HCT116 (cell line): ENCODE measurements at regions not wholly inside any gene's neighbourhood (a gene's known extent, or its start where the extent isn't known, plus 50 kb on each side); places are given as distances from the start of the nearest gene placed in this dataset.

Experiments used
- ATAC-seq: fragments of 200-7000 bp; cut with Tn5 transposase; 2 replicates; pipeline ENCODE4 v1.9.1; 2020; ENCODE audit warnings: mild to moderate bottlenecking, moderate library complexity
- BruUV-seq: library from RNA; stranded (reverse); fragments of 400-500 nt; replicated peaks from 2 replicates; lab custom pipeline; 2021; lab: Mats Ljungman, UMichigan
- CTCF ChIA-PET: fragments of 300-600 bp; sonication (Branson Sonifier 250); formaldehyde crosslinking; loops from one replicate; lab custom pipeline; 2021; ENCODE audit warnings: antibody characterized with exemption; lab: Charles Lee
- POLR2A ChIA-PET: fragments of 300-600, 350-600 bp; sonication (Branson Sonifier 250); formaldehyde crosslinking; loops from one replicate; lab custom pipeline; 2021; ENCODE audit warnings: antibody characterized with exemption; lab: Charles Lee
- RAD21 ChIA-PET, 2 experiments: fragments of 300-600 bp; sonication (Branson Sonifier 250); formaldehyde crosslinking; loops; one replicate each; lab custom pipeline; 2023; ENCODE audit warnings: low total read pairs in 2 of 2; ENCODE audit not compliant: uncharacterized antibody in 2 of 2, unreplicated experiment in 2 of 2, low non-redundant PET in 1 of 2; lab: Charles Lee
- DNase-seq: peaks from one replicate; pipeline ENCODE4 v3.0.0-alpha.2; 2010; ENCODE audit warnings: low read depth, low spot score
- H2AFZ ChIP-seq: fragments of 200-600 bp; shearing (Covaris generic), sonication (generic); 2 replicates; pipeline ENCODE4 v1.6.1; 2017; ENCODE audit warnings: low read depth, mixed run types, mixed read lengths, antibody characterized with exemption, low read length; ENCODE audit not compliant: poor library complexity, severe bottlenecking
- H3K27ac ChIP-seq: 2 replicates; pipeline ENCODE4 v1.5.1; 2012; ENCODE audit warnings: low read depth, low read length
- H3K27me3 ChIP-seq: fragments of 200-600 bp; sonication (generic); 2 replicates; pipeline ENCODE4 v1.6.1; 2016; ENCODE audit warnings: mixed run types, low read length, mixed read lengths; ENCODE audit not compliant: insufficient read depth
- H3K36me3 ChIP-seq, 2 experiments: fragments of 200-500 bp in 1 of 2; fragments of 200-600 bp in 1 of 2; sonication (Bioruptor generic) in 1 of 2; sonication (generic) in 1 of 2; 2 replicates each; pipeline versions ENCODE4 v1.5.1 to v1.6.1; 2014 to 2016; ENCODE audit warnings: low read length in 2 of 2, inconsistent platforms in 1 of 2, mixed read lengths in 1 of 2, mixed run types in 1 of 2; ENCODE audit not compliant: insufficient read depth in 2 of 2, control insufficient read depth in 1 of 2
- H3K4me1 ChIP-seq, 2 experiments: fragments of 200-600 bp in 1 of 2; sonication (generic) in 1 of 2; 2 replicates each; pipeline versions ENCODE4 v1.5.1 to v1.6.1; 2012 to 2017; ENCODE audit warnings: low read length in 2 of 2, inconsistent platforms in 1 of 2, mild to moderate bottlenecking in 1 of 2, mixed read lengths in 1 of 2, mixed run types in 1 of 2, moderate library complexity in 1 of 2; ENCODE audit not compliant: insufficient read depth in 2 of 2, control insufficient read depth in 1 of 2
- H3K4me2 ChIP-seq: fragments of 200-600 bp; sonication (generic); 2 replicates; pipeline ENCODE4 v1.6.1; 2017; ENCODE audit warnings: mixed run types, low read length, mixed read lengths
- H3K4me3 ChIP-seq, 2 experiments: fragments of 200-600 bp in 1 of 2; sonication (generic) in 1 of 2; replicated peaks in 1 of 2; 2 replicates each; pipeline ENCODE4 v1.5.1; 2011 to 2016; ENCODE audit warnings: low read length in 2 of 2, control low read depth in 1 of 2, low read depth in 1 of 2, mild to moderate bottlenecking in 1 of 2, mixed read lengths in 1 of 2, mixed run types in 1 of 2
- H3K79me2 ChIP-seq: fragments of 200-600 bp; sonication (generic); 2 replicates; pipeline ENCODE4 v1.6.1; 2017; ENCODE audit warnings: mild to moderate bottlenecking, mixed run types, low read length, moderate library complexity, mixed read lengths; ENCODE audit not compliant: insufficient read depth
- H3K9ac ChIP-seq: fragments of 200-600 bp; sonication (generic); 2 replicates; pipeline ENCODE4 v1.6.1; 2016; ENCODE audit warnings: low read length, mixed read lengths
- H3K9me2 ChIP-seq: fragments of 200-600 bp; sonication (generic), shearing (Covaris generic); 2 replicates; pipeline ENCODE4 v1.6.1; 2017; ENCODE audit warnings: mixed run types, mild to moderate bottlenecking, moderate library complexity; ENCODE audit not compliant: insufficient read depth
- H3K9me3 ChIP-seq, 2 experiments: fragments of 200-500 bp in 1 of 2; fragments of 200-600 bp in 1 of 2; sonication (Bioruptor generic) in 1 of 2; sonication (generic) in 1 of 2; 2 replicates each; pipeline ENCODE4 v1.6.1; 2014 to 2017; ENCODE audit warnings: low read length in 2 of 2, mixed read lengths in 2 of 2, inconsistent platforms in 1 of 2, low read depth in 1 of 2, mild to moderate bottlenecking in 1 of 2, mixed run types in 1 of 2, moderate library complexity in 1 of 2; ENCODE audit not compliant: control insufficient read depth in 1 of 2, insufficient read depth in 1 of 2
- H4K20me1 ChIP-seq: fragments of 200-600 bp; sonication (generic), shearing (Covaris generic); 2 replicates; pipeline ENCODE4 v1.6.1; 2017; ENCODE audit warnings: mixed run types, mild to moderate bottlenecking, moderate library complexity; ENCODE audit not compliant: insufficient read depth
- CBX3 ChIP-seq: IDR thresholded peaks from 2 replicates; pipeline ENCODE4 v1.6.1; 2012; ENCODE audit warnings: low read depth
- CEBPB ChIP-seq: IDR thresholded peaks from 2 replicates; pipeline ENCODE4 v1.6.1; 2012; ENCODE audit warnings: low read depth
- EGR1 ChIP-seq: IDR thresholded peaks from 2 replicates; pipeline ENCODE4 v1.6.1; 2012; ENCODE audit warnings: low read depth
- ELF1 ChIP-seq: IDR thresholded peaks from 2 replicates; pipeline ENCODE4 v1.6.1; 2012; ENCODE audit warnings: low read depth, borderline replicate concordance
- EZH2 ChIP-seq: fragments of 200-600 bp; sonication (generic); IDR thresholded peaks from 2 replicates; pipeline ENCODE4 v1.6.1; 2017; ENCODE audit warnings: antibody characterized with exemption, mixed run types
- EZH2phosphoT487 ChIP-seq: fragments of 200-600 bp; IDR thresholded peaks from 2 replicates; pipeline ENCODE4 v1.6.1; 2018; ENCODE audit warnings: antibody characterized with exemption, borderline replicate concordance
- FOSL1 ChIP-seq: IDR thresholded peaks from 2 replicates; pipeline ENCODE4 v1.6.1; 2012; ENCODE audit warnings: low read depth
- JUND ChIP-seq: IDR thresholded peaks from 2 replicates; pipeline ENCODE4 v1.6.1; 2012
- POLR2A ChIP-seq: IDR thresholded peaks from 2 replicates; pipeline ENCODE4 v1.7.0; 2011; ENCODE audit warnings: borderline replicate concordance; ENCODE audit not compliant: insufficient read depth, insufficient read length; ENCODE audit errors: extremely low read depth
- RAD21 ChIP-seq: IDR thresholded peaks from 2 replicates; pipeline ENCODE4 v1.6.1; 2012; ENCODE audit warnings: low read depth, mild to moderate bottlenecking
- SIN3A ChIP-seq: IDR thresholded peaks from 2 replicates; pipeline ENCODE4 v1.6.1; 2012; ENCODE audit warnings: low read depth
- SRF ChIP-seq: IDR thresholded peaks from 2 replicates; pipeline ENCODE4 v1.6.1; 2012; ENCODE audit warnings: low read depth
- TCF7L2 ChIP-seq: IDR thresholded peaks from 2 replicates; pipeline ENCODE4 v1.7.0; 2011; ENCODE audit warnings: borderline replicate concordance, inconsistent platforms; ENCODE audit not compliant: insufficient read depth, insufficient read length; ENCODE audit errors: extremely low read depth
- YY1 ChIP-seq: IDR thresholded peaks from 2 replicates; pipeline ENCODE4 v1.6.1; 2011; ENCODE audit warnings: low read length, low read depth, moderate library complexity, mild to moderate bottlenecking; ENCODE audit not compliant: insufficient replicate concordance; ENCODE audit errors: extremely low read depth
- ZFX ChIP-seq: fragments of 450-650 bp; IDR thresholded peaks from 2 replicates; pipeline ENCODE4 v1.6.1; 2017
- ZNF274 ChIP-seq: fragments of 200-500 bp; sonication (Bioruptor generic); IDR thresholded peaks from 2 replicates; pipeline ENCODE4 v1.6.1; 2014; ENCODE audit warnings: mild to moderate bottlenecking, low read depth, low read length, inconsistent platforms
- intact Hi-C: fragments of 100-400 bp; cut with micrococcal nuclease; formaldehyde crosslinking; loops from 2 replicates; pipeline ENCODE4 v1.10.0; 2022
- TF ChIP-seq, protein P1 (sequence below): IDR thresholded peaks from 2 replicates; pipeline ENCODE4 v1.6.1; 2011; ENCODE audit warnings: mild to moderate bottlenecking, low read length, moderate library complexity; ENCODE audit not compliant: insufficient replicate concordance; ENCODE audit errors: extremely low read depth
- TF ChIP-seq, protein P2 (sequence below): IDR thresholded peaks from 2 replicates; pipeline ENCODE4 v1.6.1; 2012
- TF ChIP-seq, protein P3 (sequence below): IDR thresholded peaks from 2 replicates; pipeline ENCODE4 v1.6.1; 2012; ENCODE audit warnings: low read depth
- TF ChIP-seq, protein P4 (sequence below): IDR thresholded peaks from 2 replicates; pipeline ENCODE4 v1.6.1; 2012

DNA sequence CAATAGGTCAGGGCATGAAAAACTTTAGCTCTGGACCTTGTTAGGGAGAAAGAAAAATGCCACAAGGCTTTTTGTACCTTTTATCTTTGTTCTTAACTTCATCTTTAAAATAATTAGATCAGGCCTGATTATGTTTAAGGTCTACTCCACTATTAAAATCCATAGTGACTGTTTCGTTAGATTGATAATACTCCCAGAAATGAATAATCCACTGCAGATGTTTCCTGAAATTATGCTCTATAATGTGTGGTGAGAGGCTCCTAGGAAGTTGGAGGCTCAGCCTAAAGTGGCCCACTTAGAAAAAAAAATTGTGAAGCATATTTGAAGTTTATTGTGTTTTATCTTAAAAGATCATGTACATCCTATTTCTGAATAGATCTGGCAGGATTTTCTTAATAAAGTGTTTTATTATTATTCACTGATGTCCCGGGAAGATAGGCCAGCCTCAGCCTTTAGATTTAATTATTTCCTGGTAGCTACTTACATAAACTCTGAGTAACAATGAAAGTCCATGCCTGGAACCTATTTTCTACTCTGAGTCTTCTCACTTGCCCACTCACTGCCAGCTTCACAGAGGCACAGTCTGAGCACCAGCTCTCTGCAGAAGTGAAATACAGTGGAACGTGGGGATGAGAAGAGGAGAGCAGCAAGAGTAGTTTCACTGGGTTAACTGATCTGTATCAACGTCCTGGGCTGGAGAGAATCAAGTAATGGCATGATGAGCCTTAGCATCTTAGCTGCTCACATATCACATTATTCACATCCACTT lies 126.8 kb upstream of the TMEM170B start:
- no peak overlapping the region for H3K27ac ChIP-seq
- CTCF ChIA-PET: no interaction called here
- POLR2A ChIA-PET: no interaction called here

More for the DNA sequence above, 126.8 kb upstream of the TMEM170B start:
- RAD21 ChIA-PET: no interaction called here
- H3K4me3 ChIP-seq: no peak overlapping the region
- H3K79me2 ChIP-seq: no peaks in the 10 kb centered on the region
- intact Hi-C loops: no loop called here
- no peak overlapping the region for H2AFZ ChIP-seq
- TF ChIP-seq, protein P1, sequence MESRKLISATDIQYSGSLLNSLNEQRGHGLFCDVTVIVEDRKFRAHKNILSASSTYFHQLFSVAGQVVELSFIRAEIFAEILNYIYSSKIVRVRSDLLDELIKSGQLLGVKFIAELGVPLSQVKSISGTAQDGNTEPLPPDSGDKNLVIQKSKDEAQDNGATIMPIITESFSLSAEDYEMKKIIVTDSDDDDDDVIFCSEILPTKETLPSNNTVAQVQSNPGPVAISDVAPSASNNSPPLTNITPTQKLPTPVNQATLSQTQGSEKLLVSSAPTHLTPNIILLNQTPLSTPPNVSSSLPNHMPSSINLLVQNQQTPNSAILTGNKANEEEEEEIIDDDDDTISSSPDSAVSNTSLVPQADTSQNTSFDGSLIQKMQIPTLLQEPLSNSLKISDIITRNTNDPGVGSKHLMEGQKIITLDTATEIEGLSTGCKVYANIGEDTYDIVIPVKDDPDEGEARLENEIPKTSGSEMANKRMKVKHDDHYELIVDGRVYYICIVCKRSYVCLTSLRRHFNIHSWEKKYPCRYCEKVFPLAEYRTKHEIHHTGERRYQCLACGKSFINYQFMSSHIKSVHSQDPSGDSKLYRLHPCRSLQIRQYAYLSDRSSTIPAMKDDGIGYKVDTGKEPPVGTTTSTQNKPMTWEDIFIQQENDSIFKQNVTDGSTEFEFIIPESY: no peak
- TF ChIP-seq ZFX: no peak
- TF ChIP-seq, protein P2, sequence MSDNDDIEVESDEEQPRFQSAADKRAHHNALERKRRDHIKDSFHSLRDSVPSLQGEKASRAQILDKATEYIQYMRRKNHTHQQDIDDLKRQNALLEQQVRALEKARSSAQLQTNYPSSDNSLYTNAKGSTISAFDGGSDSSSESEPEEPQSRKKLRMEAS: no peak
- TF ChIP-seq ZNF274: no peak
- TF ChIP-seq, protein P3, sequence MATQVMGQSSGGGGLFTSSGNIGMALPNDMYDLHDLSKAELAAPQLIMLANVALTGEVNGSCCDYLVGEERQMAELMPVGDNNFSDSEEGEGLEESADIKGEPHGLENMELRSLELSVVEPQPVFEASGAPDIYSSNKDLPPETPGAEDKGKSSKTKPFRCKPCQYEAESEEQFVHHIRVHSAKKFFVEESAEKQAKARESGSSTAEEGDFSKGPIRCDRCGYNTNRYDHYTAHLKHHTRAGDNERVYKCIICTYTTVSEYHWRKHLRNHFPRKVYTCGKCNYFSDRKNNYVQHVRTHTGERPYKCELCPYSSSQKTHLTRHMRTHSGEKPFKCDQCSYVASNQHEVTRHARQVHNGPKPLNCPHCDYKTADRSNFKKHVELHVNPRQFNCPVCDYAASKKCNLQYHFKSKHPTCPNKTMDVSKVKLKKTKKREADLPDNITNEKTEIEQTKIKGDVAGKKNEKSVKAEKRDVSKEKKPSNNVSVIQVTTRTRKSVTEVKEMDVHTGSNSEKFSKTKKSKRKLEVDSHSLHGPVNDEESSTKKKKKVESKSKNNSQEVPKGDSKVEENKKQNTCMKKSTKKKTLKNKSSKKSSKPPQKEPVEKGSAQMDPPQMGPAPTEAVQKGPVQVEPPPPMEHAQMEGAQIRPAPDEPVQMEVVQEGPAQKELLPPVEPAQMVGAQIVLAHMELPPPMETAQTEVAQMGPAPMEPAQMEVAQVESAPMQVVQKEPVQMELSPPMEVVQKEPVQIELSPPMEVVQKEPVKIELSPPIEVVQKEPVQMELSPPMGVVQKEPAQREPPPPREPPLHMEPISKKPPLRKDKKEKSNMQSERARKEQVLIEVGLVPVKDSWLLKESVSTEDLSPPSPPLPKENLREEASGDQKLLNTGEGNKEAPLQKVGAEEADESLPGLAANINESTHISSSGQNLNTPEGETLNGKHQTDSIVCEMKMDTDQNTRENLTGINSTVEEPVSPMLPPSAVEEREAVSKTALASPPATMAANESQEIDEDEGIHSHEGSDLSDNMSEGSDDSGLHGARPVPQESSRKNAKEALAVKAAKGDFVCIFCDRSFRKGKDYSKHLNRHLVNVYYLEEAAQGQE: no peak
- no peak for TF ChIP-seq CBX3
- no peak for TF ChIP-seq POLR2A
- TF ChIP-seq, protein P4, sequence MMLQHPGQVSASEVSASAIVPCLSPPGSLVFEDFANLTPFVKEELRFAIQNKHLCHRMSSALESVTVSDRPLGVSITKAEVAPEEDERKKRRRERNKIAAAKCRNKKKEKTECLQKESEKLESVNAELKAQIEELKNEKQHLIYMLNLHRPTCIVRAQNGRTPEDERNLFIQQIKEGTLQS: no peak
- TF ChIP-seq EGR1: no peak
- TF ChIP-seq JUND: no peak
- no peak for TF ChIP-seq RAD21
- no peak for TF ChIP-seq EZH2
- TF ChIP-seq YY1: no peak
- TF ChIP-seq SRF: no peak
- TF ChIP-seq FOSL1: no peak
- TF ChIP-seq ELF1: no peak
- no peak for TF ChIP-seq TCF7L2
- no peak for TF ChIP-seq EZH2phosphoT487
- TF ChIP-seq SIN3A: no peak
- TF ChIP-seq CEBPB: no peak
- DNase-seq (no peak), ATAC-seq (no peak)
- no peaks in the 10 kb centered on the region for H4K20me1 ChIP-seq
- H3K9me3 ChIP-seq: no peaks in the 10 kb centered on the region
- peaks cover 9 to 14% of the 10 kb centered on the region in 2 experiments; a peak in 3 of 4 replicates for H3K4me1 ChIP-seq
- no peaks in the 10 kb centered on the region for H3K36me3 ChIP-seq
- BruUV-seq: no TSS peak
- no peak overlapping the region for H3K9ac ChIP-seq
- no peaks in the 10 kb centered on the region for H3K27me3 ChIP-seq
- H3K9me2 ChIP-seq: no peaks in the 10 kb centered on the region
- H3K4me2 ChIP-seq: no peak overlapping the region
